Middle frontal gyrus (tissue), 1 donor: ENCODE measurements at regions not wholly inside any gene's neighbourhood (a gene's known extent, or its start where the extent isn't known, plus 50 kb on each side); places are given as distances from the start of the nearest gene placed in this dataset.
"Not testable (repeated sequence)": the region's sequence is repeated elsewhere in the genome, so short reads cannot be mapped to it uniquely, and the experiment has no call there.

ENCODE experiments used
- DNase-seq: peaks from one replicate; pipeline ENCODE4 v3.0.0-alpha.2; 2015; ENCODE audit warnings: low spot score; ENCODE audit errors: extremely low spot score

DNA sequence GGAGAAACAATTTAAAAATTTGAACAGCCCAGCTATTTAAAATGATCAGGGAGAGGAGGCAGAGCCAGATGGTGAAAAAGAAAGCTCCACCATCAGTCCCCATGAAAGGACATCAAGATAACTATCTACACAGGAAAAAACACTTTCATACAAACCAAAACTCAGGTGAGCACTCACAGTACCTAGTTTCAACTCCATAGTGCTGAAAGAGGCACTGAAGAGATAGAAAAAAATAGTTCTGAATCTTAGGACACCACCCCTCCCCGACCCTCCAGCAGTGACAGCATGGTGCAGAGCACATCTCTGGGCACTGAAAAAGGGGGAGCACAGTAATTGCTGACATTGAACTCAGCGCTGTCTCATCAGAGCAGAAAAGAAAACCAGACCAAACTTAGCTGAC is 732.9 kb downstream of the CETN3 start:
- DNase-seq, result no peak

DNA sequence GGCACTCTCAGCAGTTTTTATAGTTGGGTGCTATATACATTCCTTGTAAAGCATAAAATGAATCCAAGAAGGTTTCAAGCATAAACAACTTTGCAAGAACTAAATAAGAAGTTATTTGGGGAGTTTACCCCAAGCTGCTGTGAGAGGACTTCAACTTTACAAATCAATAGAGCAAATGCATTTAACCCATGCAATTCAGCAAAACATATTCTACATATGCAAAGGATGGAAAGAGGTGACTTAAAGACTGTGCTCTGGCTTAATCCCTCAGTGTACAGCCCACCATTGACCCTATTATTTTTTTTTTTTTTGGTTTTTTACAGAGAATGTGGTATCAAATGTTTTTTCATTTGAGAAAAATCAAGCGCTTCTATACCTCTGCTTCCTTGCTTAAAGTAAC is 736.5 kb downstream of the CETN3 start:
- no peak for DNase-seq

DNA sequence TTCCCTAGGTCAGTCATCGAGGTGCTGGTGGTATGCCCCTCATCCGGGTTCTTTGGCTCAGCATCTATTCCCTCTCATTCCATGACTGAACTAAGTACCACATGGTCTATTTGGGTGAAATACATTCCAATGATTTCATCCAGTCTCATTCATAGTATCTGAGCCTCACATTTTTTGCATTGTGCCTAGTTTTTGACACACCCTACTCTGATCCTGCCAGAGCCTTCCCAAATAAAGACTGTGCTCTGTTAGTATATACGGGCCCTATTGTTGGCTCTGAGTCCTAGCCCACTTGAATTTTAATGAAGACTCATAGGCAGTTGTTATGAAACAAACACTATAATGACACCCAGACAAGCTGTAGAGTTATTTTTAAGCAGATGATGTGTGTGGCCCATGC is 740.7 kb downstream of the CETN3 start:
- DNase-seq, result no peak

DNA sequence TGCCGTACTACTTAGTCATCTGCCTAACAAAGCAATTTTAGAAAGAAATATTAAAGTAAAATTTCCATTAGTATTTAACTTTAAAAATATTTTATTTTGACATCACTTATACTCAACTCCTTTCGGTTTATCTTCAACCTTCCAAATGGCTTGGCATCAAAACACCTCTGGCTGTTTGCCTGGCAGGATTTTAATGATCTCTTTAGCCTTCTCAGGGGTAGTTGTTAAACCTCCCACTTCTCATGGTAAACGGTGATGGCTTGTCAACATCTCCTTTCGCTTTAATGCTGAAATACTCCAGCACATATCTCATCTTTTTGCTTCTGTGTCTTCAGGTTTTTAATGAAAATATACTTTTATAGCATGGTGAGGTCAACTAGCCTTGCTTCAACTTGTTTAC is 747.1 kb downstream of the CETN3 start:
- no peak for DNase-seq

DNA sequence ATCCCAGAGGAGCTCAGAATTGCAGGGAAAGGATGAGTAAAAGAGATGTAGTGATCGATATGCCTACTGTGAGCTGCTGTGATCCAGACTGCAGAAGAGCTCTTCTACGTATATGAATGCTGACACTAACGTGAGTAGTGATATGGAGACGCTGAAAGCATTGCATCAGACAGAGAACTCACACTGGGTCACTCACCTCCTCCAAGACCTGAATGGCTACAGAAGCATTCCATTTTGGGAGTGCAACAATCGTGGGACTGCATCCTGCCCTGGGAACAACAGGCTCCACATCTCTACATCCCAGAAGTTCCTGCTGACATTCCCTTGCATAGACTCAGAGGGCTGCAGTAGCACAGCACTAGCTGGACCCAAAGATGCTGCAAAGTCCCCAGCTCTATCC is 755.9 kb upstream of the MEF2C start:
- DNase-seq, result no peak

DNA sequence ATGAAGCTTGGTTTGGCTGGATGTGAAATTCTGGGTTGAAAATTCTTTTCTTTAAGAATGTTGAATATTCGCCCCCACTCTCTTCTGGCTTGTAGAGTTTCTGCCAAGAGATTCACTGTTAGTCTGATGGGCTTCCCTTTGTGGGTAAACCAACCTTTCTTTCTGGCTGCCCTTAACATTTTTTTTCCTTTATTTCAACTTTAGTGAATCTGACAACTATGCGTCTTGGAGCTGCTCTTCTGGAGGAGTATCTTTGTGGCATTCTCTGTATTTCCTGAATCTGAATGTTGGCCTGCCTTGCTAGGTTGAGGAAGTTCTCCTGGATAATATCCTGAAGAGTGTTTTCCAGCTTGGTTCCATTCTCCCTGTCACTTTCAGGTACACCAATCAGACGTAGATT is 751.2 kb upstream of the MEF2C start:
- not testable (repeated sequence) for DNase-seq

DNA sequence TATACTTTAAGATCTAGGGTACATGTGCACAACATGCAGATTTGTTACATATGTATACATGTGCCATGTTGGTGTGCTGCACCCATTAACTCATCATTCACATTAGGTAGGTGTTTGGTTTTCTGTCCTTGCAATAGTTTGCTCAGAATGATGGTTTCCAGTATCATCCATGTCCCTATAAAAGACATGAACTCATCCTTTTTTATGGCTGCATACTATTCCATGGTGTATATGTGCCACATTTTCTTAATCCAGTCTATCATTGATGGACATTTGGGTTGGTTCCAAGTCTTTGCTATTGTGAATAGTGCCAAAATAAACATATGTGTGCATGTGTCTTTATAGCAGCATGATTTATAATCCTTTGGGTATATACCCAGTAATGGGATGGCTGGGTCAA is 747.1 kb upstream of the MEF2C start:
- not testable (repeated sequence) for DNase-seq

DNA sequence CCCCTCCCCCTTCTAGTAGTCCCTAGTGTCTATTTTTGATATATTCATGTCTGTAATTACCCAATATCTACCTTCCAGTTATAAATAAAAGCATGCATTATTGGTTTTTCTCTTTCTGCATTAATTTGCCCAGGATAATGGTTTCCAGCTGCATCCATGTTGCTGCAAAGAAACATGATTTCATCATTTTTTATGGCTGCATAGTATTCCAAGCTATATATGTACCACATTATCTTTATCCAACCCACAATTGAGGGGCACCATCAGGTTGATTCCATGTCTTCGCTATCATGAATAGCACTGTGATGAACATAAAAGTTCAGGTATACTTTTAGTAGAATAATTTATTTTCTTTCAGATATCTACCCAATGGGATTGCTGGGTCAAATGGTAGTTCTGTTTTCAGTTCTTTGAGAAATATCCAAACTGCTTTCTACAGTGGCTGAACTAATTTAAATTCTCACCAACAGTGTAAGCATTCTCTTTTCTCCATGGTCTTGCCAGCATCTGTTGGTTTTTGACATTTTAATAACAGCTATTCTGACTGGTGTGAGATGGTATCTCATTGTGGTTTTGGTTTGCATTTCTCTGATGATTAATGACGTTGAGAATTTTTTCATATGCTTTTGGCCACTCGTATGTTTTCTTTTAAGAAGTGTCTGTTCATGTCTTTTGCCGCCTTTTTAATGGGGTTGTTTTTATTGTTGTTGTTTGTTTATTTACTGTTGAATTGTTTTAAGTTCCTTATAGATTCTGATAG is 746.1 kb upstream of the MEF2C start:
- DNase-seq, result no peak

DNA sequence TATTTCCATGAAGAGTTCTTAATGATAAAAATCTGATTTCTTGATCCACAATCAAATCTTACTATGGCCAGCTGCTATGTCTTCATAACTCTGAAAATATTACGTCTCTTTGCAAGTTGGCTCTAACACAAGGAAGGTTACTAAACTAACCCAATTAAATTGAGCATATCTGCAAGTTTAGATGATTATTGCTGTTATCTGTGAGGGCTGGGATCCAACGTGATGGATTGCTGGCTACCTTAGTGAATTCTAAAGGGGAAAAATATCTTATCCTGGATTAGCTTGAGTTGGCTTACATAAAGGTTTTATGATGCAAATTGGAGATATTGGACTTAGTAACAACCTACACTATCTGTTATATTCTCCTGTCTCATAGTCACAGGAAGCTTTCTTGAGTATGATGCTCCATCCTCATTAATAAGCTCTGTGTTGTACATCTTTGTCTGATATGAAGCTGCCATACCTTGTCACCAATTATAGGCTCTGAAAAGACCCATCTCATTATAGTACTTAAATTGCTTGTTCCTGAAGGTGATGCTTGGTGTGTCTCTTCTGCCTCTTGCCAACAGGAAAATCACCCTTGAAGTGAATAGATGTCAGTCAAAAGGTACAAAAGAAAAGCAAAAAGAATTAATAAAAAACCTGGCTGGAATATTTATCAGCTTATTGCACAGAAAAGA is 733.0 kb upstream of the MEF2C start:
- no peak for DNase-seq

DNA sequence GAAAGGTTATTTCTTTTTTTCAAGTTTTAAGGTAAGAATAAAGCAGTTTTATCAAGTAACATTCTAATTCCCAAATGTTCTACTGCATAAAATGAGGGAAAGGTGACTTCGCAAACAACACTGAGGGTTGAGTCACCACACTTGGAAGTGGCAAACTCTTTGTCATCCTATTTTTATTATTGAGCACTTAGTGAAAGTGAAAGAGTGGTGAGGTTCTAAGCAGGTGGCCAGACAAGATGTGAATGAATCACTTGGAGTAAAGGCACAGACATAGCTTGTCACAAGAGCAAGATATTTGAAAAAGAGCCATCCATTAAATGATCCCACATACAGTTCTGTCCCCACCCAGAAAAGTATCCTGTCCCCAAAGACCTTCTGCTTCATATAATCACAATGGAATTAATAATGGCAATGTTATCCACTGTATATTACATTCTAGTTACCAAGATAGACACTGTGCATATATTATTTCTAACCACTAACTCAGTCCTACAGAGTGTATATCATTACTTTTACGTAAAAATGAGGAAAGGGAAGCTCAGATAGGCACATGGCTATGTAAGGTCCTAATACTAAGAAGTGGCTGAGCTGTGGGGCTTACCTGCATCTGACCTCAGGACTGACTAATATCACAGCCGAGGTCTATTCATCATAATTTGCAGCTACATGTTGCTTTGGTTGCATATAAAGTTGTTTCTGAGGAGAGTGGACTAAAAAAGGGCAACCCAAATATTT is 730.4 kb upstream of the MEF2C start:
- DNase-seq, result no peak

DNA sequence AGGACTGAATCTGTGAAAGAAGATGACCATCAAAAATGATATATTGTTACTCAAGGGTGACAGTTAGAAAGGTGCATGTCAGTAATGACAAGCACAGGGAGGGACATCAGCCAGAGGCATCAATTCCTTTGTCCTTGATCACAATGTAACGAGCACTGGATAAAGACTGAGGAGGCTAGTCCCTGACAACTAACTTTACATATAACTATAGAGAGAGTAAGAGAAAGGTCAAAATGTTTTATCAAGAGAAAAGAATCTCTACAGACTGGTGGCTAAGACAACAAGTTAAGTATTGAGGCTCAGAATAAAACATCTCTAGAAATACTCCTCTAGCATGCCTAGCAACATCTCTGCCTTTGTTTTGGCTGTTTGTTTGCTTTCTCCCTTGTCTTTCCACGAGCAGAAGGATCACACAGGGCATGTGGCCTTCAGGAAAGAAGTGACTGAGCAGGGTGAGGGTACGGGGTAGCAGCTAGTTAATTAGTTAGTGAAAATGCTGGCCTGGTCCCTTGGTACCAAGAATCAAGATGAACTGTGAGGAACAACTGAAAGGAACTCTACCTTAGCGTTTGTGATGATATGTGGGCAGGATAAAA is 724.1 kb upstream of the MEF2C start:
- DNase-seq, result no peak

DNA sequence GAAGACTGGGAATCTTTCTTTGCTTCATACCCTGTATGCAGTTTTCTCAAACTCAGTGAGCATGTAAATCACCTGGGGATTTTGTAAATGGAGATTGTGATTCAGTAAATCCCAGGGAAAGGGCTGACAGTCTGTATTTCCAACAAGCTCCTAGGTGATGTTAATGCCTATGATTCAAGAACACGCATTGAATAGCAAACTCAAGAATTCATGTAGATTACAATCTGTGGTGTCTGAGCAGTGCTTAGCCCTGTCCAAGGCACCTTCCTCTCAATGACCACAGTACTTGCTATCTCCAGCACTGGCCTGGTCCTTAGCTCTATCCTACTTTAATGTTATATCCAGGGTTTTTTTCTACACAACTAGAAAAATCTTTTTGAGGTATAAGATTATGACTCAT is 721.4 kb upstream of the MEF2C start:
- no peak for DNase-seq

DNA sequence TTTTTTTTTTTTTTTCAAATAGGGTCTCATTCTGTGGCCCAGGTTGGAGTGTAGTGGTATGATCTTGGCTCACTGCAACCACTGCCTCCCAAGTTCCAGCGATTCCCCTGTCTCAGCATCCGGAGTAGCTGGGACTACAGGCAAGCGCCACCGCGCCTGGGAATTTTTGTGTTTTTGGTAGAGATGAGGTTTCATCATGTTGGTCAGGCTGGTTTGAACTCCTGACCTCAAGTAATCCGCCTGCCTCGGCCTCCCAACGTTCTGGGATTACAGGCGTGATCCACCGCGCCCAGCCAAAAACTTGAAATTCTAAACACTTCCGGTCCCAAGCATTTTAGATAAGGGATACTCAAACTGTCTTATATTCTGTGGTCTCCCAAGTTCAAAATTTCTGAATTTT is 718.9 kb upstream of the MEF2C start:
- no peak for DNase-seq

DNA sequence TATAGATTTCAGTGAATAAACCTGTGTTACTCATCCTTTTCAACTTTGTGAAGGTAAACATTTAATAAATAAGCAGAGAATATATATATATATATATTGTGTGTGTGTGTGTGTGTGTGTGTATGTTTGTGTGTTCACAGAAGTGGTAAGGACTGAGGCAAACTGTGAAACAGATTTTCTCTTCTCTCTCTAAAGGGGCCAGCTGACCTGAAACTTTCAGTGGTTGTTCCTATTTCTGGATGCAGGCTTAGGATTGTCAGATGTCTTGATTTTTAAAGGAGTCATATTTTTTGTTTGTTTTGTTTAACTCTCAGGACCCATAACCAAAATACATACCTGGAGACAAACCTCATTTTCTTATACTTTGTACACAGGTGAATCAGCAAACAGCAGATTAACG is 714.9 kb upstream of the MEF2C start:
- DNase-seq, result no peak

DNA sequence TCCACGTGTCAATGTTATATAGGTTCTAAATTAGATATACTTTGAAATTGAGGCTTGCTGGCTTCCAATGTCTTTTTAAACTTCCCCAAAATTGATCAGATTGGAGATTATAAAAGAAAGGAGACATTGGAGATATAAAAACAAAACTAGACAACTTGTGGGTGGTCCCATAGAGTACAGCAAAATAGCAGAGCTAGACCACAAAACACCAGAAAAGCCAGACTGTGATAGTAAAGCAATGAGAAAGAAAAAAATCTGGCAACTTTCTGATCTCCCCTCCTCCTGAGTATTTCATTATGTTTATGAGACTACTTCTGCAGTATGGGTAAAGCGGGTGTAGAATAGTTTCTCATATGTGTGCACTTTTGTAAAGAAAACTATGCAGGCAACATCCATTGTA is 713.8 kb upstream of the MEF2C start:
- no peak for DNase-seq

DNA sequence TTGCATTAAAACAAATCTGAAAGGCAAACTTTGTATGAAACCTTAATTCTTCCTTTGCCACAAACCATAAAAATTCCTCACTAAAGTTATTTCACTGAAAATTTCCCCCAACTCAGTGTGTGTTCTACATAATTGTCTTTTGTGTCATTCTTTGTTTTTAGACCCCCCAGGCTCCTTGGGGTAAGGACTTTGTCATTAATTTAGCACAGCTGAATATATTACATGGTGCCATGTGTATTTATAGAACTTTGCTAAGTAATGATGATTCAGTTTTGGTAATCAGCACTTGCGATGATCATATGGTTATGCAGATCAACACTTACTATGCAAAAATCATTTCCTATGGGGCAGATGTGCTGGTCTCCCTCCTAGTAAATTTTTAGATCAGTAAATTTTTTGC is 712.1 kb upstream of the MEF2C start:
- DNase-seq, result no peak

DNA sequence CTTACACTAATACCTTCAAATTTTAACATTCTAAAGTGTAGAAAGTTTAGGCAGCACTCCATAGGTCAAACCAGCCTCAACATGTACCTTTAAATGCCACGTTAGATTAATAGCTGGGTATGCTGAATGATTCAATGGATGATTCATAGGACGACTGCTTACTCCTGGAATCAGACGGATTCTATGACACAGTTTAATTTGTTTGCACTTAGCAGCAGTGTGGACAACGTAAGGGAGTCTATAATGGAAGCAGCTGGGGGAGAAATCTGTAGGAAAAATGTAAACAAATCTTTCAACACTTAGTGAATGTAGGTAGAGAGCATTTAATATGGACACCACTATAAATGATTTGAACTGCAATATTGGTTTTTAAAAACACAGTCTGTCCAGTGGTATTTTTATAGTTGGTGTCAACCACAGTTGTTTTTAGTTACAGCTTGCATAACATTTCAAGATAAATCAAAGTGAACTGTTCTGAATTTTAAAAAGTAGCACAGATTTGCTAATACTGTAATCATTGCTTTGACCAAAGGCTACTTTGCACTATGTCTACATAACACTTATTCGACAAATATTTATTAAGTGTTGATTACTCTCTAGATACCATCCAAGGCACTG is 701.5 kb upstream of the MEF2C start:
- DNase-seq, result no peak

DNA sequence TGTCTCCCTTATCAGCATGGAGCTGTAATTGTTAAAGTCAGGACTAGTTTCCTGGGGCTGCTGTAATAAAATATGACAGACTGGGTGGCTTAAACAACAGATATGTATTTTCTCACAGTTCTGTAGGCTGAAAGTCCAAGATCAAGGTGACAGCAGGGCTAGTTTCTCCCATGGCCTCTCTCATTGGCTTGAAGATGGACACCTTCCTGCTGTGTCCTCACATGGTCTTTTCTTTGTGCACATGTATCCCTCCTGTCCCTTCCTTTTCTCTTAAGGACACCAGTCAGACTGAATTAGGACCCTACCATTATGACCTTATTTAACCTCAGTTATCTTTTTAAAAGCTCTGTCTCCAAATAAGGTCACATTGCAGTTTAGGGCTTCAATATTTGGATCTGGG is 700.5 kb upstream of the MEF2C start:
- no peak for DNase-seq

DNA sequence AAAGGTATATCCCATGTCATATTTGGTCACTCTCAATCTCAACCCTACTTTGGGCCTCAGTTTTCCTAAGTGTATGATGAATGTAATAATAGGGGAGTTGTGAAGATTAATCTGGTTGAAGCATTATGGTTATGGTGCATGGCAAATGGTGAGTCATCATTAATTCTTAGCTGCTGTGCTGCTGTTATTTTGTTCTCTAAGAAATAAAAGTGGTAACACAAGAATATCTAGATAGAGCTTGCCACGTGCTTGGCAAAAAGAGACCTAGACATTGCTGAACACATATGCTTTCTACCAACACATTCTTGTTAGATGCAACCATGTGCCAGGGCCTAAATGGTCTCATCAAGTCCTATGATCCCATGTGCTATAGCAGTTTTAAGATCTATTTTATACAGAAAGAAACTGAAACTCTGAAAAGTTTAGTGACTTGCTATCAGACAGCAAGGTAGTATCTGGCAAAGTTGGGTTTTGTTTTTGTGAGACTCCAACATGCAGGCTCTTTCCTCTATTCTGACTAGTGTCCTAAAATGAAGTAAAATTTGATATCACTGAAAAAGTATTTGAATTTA is 699.9 kb upstream of the MEF2C start:
- DNase-seq, result no peak

DNA sequence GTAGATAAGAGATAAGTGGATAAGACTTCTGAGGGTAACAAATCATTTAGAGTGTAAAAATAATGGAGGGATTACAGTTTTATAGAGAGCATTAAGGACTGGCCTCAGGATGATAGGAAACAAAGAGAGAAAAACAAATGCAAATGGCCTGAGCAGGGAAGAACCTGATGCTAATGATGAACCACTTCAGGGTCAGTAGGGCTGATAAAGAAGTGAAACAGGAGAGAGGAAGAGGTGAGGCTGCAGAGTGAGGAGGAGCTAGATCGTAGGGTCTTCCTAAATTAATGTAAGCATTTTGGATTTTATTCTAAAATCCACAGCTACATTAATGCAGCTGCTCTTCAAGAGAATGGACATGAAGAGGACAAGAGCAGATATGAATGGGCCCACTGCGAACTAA is 698.0 kb upstream of the MEF2C start:
- no peak for DNase-seq

DNA sequence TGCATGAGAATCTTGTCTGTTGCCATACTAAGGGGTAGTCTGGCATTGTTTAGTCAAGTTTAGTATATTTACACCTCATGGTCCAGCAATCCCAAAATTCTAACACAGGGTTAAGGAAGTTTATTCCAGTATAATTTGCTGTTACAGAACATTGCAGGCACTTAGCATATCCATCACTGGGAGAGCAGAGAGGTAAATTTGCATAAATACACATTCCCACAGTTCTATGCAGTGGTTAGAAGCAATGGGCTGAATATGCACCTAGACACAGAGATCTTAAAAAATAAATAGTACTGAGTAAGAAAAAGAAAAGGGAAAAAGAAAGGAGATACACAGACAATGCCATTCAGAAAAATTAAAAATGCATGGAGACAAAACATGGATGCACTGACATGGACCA is 692.3 kb upstream of the MEF2C start:
- DNase-seq, result no peak
